ENCODE measurements at regions not wholly inside any gene's neighbourhood (a gene's known extent, or its start where the extent isn't known, plus 50 kb on each side); places are given as distances from the start of the nearest gene placed in this dataset.

GRCh38 chr17:73901661-73902415, 257.6 kb upstream of the SDK2 start:
- TF ChIP-seq TAF1 (IDR thresholded peaks at IDR 0.05; ENCODE audit: low read depth, low read length), result no peak
- no peak for TF ChIP-seq POLR2A (IDR thresholded peaks at IDR 0.05; ENCODE audit: low read depth, low read length)
- TF ChIP-seq POLR2AphosphoS5 (IDR thresholded peaks at IDR 0.05; ENCODE audit: low read depth, low read length), result no peak
- no peak for TF ChIP-seq SPI1 (IDR thresholded peaks at IDR 0.05; ENCODE audit: low read depth, low read length)
- no peak for TF ChIP-seq PAX5 (IDR thresholded peaks at IDR 0.05; ENCODE audit: insufficient read depth, low read length, severe bottlenecking)

Data from GM12891 (cell line).